PC-9 (cell line): ENCODE measurements at regions not wholly inside any gene's neighbourhood (a gene's known extent, or its start where the extent isn't known, plus 50 kb on each side); places are given as distances from the start of the nearest gene placed in this dataset.

Source experiments
- BruUV-seq: library from RNA; stranded (reverse); fragments of 400-500 nt; replicated peaks from 2 replicates; lab custom pipeline; 2021; lab: Mats Ljungman, UMichigan
- CTCF ChIA-PET: fragments of 300-600 bp; sonication (Branson Sonifier 250); formaldehyde crosslinking; loops from one replicate; lab custom pipeline; 2022; ENCODE audit warnings: antibody characterized with exemption; lab: Charles Lee
- POLR2A ChIA-PET: fragments of 300-600 bp; sonication (Branson Sonifier 250); formaldehyde crosslinking; loops from one replicate; lab custom pipeline; 2022; ENCODE audit warnings: antibody characterized with exemption; ENCODE audit not compliant: unreplicated experiment; lab: Charles Lee
- DNase-seq, 2 experiments: peaks; one replicate each; pipeline versions ENCODE4 v3.0.0 to v3.0.0-alpha.2; 2015 to 2022; ENCODE audit warnings: mixed read lengths in 1 of 2
- H2AFZ ChIP-seq: fragments of 200-600 bp; sonication (generic); 2 replicates; pipeline ENCODE4 v1.8.1; 2017; ENCODE audit warnings: antibody characterized with exemption
- H3F3A ChIP-seq: fragments of 200-600 bp; sonication (generic); 2 replicates; pipeline ENCODE4 v1.8.1; 2017; ENCODE audit warnings: antibody characterized with exemption, mild to moderate bottlenecking, low read depth; ENCODE audit not compliant: insufficient read depth
- H3K27ac ChIP-seq: fragments of 200-600 bp; sonication (generic); 2 replicates; pipeline ENCODE4 v1.6.1; 2016; ENCODE audit warnings: mixed run types
- H3K27me3 ChIP-seq: fragments of 200-600 bp; sonication (generic); 2 replicates; pipeline ENCODE4 v1.6.1; 2016; ENCODE audit warnings: low read depth, mixed run types; ENCODE audit not compliant: insufficient read depth
- H3K36me3 ChIP-seq: fragments of 200-600 bp; sonication (generic); 2 replicates; pipeline ENCODE4 v1.6.1; 2016; ENCODE audit warnings: low read depth, mixed run types
- H3K4me1 ChIP-seq: fragments of 200-600 bp; sonication (generic); replicated peaks from 2 replicates; pipeline ENCODE4 v1.6.1; 2016; ENCODE audit warnings: mixed run types; ENCODE audit not compliant: insufficient read depth
- H3K4me2 ChIP-seq: fragments of 200-600 bp; sonication (generic); 2 replicates; pipeline ENCODE4 v1.6.1; 2017; ENCODE audit warnings: mixed run types
- H3K4me3 ChIP-seq: fragments of 200-600 bp; sonication (generic); 2 replicates; pipeline ENCODE4 v1.6.1; 2016; ENCODE audit warnings: mixed run types
- H3K79me2 ChIP-seq: fragments of 200-600 bp; sonication (generic); 2 replicates; pipeline ENCODE4 v1.6.1; 2017; ENCODE audit warnings: low read depth, mixed run types
- H3K9me2 ChIP-seq: fragments of 200-600 bp; sonication (generic); 2 replicates; pipeline ENCODE4 v1.8.1; 2017; ENCODE audit warnings: mild to moderate bottlenecking; ENCODE audit not compliant: insufficient read depth
- H3K9me3 ChIP-seq: fragments of 200-600 bp; sonication (generic); 2 replicates; pipeline ENCODE4 v1.8.1; 2016; ENCODE audit warnings: low read depth; ENCODE audit not compliant: insufficient read depth
- H4K20me1 ChIP-seq: fragments of 200-600 bp; sonication (generic); 2 replicates; pipeline ENCODE4 v1.8.1; 2017; ENCODE audit not compliant: insufficient read depth
- CTCF ChIP-seq: fragments of 200-600 bp; sonication (generic); conservative IDR thresholded peaks from 2 replicates; pipeline ENCODE4 v1.6.1; 2017; ENCODE audit warnings: mixed run types, antibody characterized with exemption, mild to moderate bottlenecking, moderate library complexity
- EZH2 ChIP-seq: fragments of 200-600 bp; sonication (generic); IDR thresholded peaks from 2 replicates; pipeline ENCODE4 v1.8.0; 2017; ENCODE audit warnings: antibody characterized with exemption, low read depth
- intact Hi-C: fragments of 100-400 bp; cut with micrococcal nuclease; formaldehyde crosslinking; loops from one replicate; pipeline ENCODE4 v1.10.0; 2022; ENCODE audit not compliant: unreplicated experiment

DNA sequence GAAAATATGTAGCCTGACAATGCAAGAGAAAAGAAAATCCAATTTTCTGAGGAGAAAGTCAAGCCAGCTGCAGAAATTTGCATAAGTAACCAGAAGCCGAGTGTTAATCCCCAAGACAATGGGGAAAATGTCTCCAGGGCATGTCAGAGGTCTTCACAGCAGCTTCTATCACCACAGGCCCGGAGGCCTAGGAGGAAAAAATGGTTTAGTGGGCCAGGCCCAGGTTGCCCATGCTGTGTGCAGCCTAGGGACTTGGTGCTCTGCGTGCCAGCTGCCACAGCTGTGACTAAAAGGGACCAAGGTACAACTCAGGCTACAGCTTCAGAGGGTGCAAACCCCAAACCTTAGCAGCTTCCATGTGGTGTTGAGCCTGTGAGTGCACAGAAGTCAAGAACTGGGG lies 201.2 kb upstream of the SOX2 start:
- Histone ChIP-seq H3K9me3 (no peaks in the 10 kb centered on the region; the same call in 1 of the 2 replicates), H3K4me2 (no peak overlapping the region), H2AFZ (no peak overlapping the region), H3K9me2 (no peaks in the 10 kb centered on the region; the same call in 1 of the 2 replicates), H3K4me3 (no peak overlapping the region), H3K4me1 (no peaks in the 10 kb centered on the region), H3K79me2 (no peaks in the 10 kb centered on the region), H3K27me3 (no peaks in the 10 kb centered on the region), H4K20me1 (no peaks in the 10 kb centered on the region), H3K27ac (no peak overlapping the region), H3F3A (no peaks in the 10 kb centered on the region), H3K36me3 (no peaks in the 10 kb centered on the region)
- intact Hi-C loops: no loop called here
- ChIA-PET POLR2A (no interaction called here), CTCF (no interaction called here)
- no TSS peak for BruUV-seq
- DNase-seq: no peak
- TF ChIP-seq CTCF (no peak), EZH2 (no peak)

DNA sequence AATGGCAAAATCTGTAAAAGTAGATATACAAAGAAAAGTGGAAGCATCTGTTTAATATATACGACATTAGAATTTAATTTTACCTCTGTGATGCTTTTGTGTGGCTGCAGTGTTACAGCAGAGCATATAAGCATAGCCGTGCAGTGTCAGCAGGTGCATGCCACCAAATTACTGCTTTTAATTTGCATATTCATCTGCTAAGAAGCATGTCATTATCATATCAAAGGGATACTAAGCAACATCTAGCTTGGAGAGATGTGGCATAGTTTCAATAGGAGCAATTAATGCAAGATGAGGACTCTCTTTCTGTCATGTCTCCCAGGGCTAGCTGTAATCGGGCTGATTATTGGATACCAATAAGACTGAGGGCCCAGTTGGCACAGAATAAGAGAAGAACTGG lies 214.4 kb upstream of the SOX2 start:
- Histone ChIP-seq H2AFZ (no peak overlapping the region), H3K79me2 (no peaks in the 10 kb centered on the region), H3F3A (no peaks in the 10 kb centered on the region), H3K4me2 (no peak overlapping the region), H3K36me3 (no peaks in the 10 kb centered on the region), H4K20me1 (no peaks in the 10 kb centered on the region), H3K9me3 (no peaks in the 10 kb centered on the region), H3K4me3 (no peak overlapping the region), H3K4me1 (no peaks in the 10 kb centered on the region), H3K27ac (no peak overlapping the region), H3K9me2 (no peaks in the 10 kb centered on the region), H3K27me3 (no peaks in the 10 kb centered on the region)
- intact Hi-C loops: no loop called here
- POLR2A ChIA-PET: no interaction called here
- TF ChIP-seq EZH2 (no peak), CTCF (no peak)
- CTCF ChIA-PET: no interaction called here
- BruUV-seq: no TSS peak
- no peak for DNase-seq

GRCh38 chr3:181493423-181493822 lies 218.3 kb upstream of the SOX2 start:
- TF ChIP-seq EZH2 (no peak), CTCF (no peak)
- H3K4me1 ChIP-seq: no peaks in the 10 kb centered on the region
- H3K36me3 ChIP-seq: no peaks in the 10 kb centered on the region
- intact Hi-C loops: no loop called here
- CTCF ChIA-PET: no interaction called here
- DNase-seq: no peak
- H3F3A ChIP-seq: no peaks in the 10 kb centered on the region
- H3K79me2 ChIP-seq: no peaks in the 10 kb centered on the region
- POLR2A ChIA-PET: no interaction called here
- no peak overlapping the region for H3K27ac ChIP-seq
- H3K27me3 ChIP-seq: no peaks in the 10 kb centered on the region
- no peaks in the 10 kb centered on the region for H4K20me1 ChIP-seq
- BruUV-seq: no TSS peak
- H3K4me3 ChIP-seq: no peak overlapping the region
- no peaks in the 10 kb centered on the region for H3K9me3 ChIP-seq
- H3K4me2 ChIP-seq: no peak overlapping the region
- H3K9me2 ChIP-seq: no peaks in the 10 kb centered on the region
- H2AFZ ChIP-seq: no peak overlapping the region
